GM18508 (cell line): ENCODE measurements at regions not wholly inside any gene's neighbourhood (a gene's known extent, or its start where the extent isn't known, plus 50 kb on each side); places are given as distances from the start of the nearest gene placed in this dataset.

Experiments used
- ATAC-seq: cut with Tn5 transposase; IDR thresholded peaks from one replicate; pipeline ENCODE4 v1.9.1; 2021; ENCODE audit warnings: moderate number of reproducible peaks; ENCODE audit not compliant: insufficient read depth, unreplicated experiment

- ATAC-seq: no peak
These were observed 83.9 kb upstream of the TAS2R1 start for GRCh38 chr5:9713959-9714586.

- ATAC-seq: no peak
These were observed 83.2 kb upstream of the TAS2R1 start for GRCh38 chr5:9713356-9713755.

GRCh38 chr5:9712911-9713310, 82.8 kb upstream of the TAS2R1 start:
- ATAC-seq: no peak

DNA sequence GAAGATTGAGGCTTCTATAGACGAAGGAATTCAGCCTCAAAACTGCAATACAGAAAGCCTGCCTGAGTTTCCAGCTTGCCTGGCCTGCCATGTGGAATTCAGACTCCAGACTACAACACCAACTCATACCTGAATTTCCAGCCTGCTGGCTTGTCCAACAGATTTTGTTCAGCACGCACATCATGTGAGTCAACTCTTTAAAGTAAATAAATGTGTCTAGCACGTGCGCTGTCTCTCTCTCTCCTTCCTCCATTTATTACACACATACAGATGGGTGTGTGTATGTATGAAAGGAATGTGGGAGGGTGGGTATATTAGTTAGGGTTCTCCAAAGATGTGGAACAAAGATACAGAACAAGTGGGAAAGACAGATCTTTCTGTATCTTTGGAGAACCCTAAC, 82.4 kb upstream of the TAS2R1 start:
- ATAC-seq: no peak

DNA sequence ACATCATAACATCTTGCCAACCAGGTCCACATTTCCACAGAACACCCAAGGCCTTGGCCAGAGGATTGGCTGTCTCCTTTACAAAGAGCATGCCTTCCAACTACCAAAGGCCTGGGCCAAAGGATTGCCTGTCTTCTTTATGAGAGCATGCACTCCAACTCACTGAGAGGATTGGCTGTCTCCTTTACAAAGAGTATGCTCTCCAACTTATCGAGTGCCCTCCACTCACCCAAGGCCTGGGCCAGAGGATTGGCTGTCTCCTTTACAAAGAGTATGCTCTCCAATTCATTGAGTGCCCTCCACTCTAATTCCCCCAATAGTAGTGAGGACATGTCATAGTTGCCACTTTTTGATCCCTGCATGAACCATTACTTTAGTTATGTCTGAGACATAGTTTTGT, 79.9 kb upstream of the TAS2R1 start:
- ATAC-seq: no peak

DNA sequence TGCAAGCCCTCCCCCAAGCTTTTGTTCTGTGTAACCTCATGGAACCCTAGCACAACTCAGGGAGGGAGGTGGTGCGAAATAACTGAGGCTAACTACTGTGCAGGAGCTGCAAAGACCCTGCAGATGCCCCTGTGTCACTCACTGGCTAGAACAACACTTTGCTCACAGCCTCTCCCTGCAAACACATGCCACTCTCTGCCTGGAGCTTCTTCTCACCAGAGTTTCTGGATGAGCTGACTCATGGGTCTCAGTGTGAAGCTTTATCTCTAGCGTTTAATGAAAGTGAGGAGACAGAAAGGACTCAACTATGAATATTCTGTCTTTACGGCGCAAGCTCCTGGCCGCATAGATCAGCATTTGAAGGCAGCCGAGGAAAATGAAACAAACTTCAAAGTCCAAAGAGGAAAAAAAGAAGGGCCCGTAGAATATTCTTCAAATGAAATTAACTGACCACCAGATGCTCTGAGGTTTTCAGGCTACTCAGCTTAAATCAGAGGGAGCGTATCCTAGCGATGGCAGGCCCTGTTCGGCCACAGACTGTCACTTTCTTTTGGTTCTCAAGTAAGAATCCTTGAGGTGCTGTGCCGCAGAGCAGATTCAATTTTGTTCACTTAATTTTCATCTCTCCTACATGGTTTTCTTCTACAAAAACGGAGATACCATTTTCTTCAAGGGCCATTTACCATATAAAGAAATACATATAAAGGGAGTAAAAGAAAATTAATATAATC, 77.7 kb upstream of the TAS2R1 start:
- ATAC-seq: no peak

- ATAC-seq: no peak
These were observed 69.5 kb upstream of the TAS2R1 start for GRCh38 chr5:9699681-9700080.

DNA sequence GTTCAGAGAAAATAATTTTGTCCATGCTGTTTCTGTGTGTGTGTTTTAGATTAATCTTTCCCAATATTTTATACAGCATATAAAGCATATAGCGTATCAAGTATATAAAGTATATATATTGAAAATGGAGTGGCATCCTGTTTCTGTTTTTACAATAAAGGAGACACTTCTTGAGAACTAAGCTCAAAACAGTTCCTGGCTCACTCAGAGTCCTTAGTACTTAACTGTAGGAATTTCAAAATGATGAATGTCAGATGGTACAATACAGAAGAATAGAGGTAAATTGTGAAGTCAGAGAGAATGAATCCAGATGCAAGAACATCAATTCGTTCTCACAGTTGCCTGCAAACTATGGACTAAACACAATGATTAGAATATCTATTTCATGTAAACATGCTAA, 68.7 kb upstream of the TAS2R1 start:
- no peak for ATAC-seq

DNA sequence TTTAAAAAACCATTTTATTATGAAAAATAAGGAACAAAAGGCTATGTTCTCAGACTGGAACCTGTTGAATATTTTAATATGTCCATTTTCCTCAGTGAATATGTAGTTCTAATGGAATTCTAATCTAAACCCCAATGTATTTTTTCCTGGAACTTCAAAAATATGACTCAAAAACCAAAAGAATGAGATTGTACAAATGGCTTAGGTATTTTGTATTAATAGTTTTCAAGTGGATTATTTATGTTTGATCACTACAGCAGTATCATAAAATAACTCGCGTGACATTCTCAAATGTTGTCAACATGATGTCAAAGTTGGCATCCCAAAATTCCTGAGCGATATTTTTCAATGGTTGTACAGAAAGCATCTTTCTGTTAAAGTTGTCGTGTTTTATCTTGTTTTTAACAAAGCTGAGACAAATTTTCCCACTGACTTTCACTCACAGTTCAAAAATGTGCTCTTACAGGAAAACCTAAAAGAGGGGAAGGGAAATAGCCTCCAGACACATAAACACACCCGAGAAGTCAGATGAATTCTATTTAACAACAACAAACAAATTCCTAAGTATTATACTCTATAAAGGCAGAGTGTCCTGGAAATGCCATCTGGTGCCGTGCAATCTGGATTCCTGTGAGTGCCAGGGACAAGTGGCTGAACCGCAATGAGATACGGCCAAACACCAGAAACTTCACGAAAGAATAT, 68.1 kb upstream of the TAS2R1 start:
- ATAC-seq: no peak

GRCh38 chr5:9692576-9692975, 62.4 kb upstream of the TAS2R1 start:
- ATAC-seq: no peak

DNA sequence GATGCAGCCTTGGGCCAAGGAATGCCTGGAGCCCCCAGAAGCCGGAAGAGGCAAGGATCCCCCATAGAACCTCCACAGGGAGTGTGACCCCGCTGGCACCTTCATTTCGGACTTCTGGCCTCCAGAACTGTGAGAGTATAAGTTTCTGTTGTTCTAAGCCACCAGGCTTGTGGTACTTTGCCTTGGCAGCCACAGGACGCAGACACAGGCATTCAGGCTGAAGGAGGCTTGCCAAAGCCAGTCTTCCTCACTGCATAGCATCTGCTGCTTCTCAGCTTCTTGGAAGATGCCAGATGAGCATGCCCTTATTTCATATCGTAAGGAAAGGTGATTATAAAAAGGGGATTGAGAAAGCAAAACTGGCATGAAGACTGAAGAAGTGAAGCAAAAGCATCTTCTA, 61.1 kb upstream of the TAS2R1 start:
- no peak for ATAC-seq

DNA sequence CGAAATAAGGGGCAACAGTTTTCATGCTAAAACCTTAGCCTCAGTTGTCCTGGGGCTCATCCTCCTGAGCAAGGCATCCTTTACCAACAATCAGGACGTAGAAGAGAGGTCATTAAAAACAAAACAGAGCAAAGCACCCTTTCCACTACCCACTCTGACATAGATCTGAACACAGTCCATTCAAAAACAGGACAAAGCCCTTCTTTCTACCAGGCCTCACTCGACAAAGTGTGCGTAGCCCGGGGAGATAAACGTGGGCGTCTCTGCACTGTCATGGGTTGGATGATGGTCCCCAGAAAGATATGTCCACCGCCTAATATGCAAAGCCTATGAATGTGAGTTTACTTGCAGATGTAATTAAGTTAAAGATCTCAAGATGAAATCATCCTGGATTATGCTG, 60.6 kb upstream of the TAS2R1 start:
- ATAC-seq: no peak

GRCh38 chr5:9686216-9686615, 56.1 kb upstream of the TAS2R1 start:
- ATAC-seq: no peak

DNA sequence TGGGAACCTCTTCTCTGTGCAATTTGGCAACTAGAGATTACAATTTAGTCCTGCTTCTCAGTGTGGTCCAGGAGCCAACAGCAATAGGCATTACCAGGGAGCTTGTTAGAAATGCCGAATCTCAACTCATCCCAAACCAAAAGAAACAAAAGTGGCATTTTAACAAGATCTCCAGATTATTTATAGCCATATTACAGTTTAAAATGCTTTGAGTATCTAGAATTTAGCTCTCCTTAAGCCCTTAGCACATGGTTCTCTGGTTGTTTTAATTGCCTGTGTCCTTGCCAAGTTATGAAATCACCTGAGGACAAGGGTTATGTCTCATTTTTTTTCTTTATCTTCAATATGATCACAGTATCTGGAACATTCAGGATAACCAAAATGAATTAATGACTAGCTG, 51.6 kb upstream of the TAS2R1 start:
- no peak for ATAC-seq
